Endothelial cell of umbilical vein (primary cell): ENCODE measurements at regions not wholly inside any gene's neighbourhood (a gene's known extent, or its start where the extent isn't known, plus 50 kb on each side); places are given as distances from the start of the nearest gene placed in this dataset.
"Not testable (repeated sequence)": the region's sequence is repeated elsewhere in the genome, so short reads cannot be mapped to it uniquely, and the experiment has no call there.

Source experiments
- BruUV-seq: library from RNA; stranded (reverse); fragments of 400-500 nt; replicated peaks from 2 replicates; lab custom pipeline; 2021; lab: Mats Ljungman, UMichigan
- CTCF ChIA-PET: fragments of 300-600, 350-600 bp; sonication (Branson Sonifier 250); formaldehyde crosslinking; loops from one replicate; lab custom pipeline; 2021; ENCODE audit warnings: antibody characterized with exemption, inconsistent platforms; lab: Charles Lee
- POLR2A ChIA-PET: fragments of 300-600, 350-600 bp; sonication (Branson Sonifier 250); formaldehyde crosslinking; loops from one replicate; lab custom pipeline; 2021; ENCODE audit warnings: antibody characterized with exemption, inconsistent platforms; lab: Charles Lee
- DNase-seq: peaks from one replicate; pipeline ENCODE4 v3.0.0-alpha.2; 2011; ENCODE audit warnings: low read depth, low spot score
- FAIRE-seq: peaks from 2 replicates; lab custom pipeline; 2011; peaks lifted over from hg19 to GRCh38; lab: Jason Lieb, UNC
- H2AFZ ChIP-seq: 2 replicates; pipeline ENCODE4 v1.6.0; 2012; ENCODE audit warnings: low read depth, low read length, control low read depth, inconsistent platforms
- H3K27ac ChIP-seq: 2 replicates; pipeline ENCODE4 v1.5.1; 2011; ENCODE audit warnings: low read depth, mild to moderate bottlenecking, control low read depth, low read length, moderate library complexity; ENCODE audit not compliant: insufficient read depth
- H3K27me3 ChIP-seq, 2 experiments: 2 replicates each; pipeline versions ENCODE4 v1.6.0 to v1.6.1; 2011; ENCODE audit warnings: low read length in 2 of 2, mixed read lengths in 1 of 2; ENCODE audit not compliant: control insufficient read depth in 2 of 2, insufficient read depth in 2 of 2
- H3K36me3 ChIP-seq, 2 experiments: 2 replicates in 1 of 2; 3 replicates in 1 of 2; pipeline ENCODE4 v1.5.1; 2011; ENCODE audit warnings: low read length in 2 of 2, mild to moderate bottlenecking in 1 of 2, moderate library complexity in 1 of 2; ENCODE audit not compliant: control insufficient read depth in 2 of 2, insufficient read depth in 2 of 2; ENCODE audit errors: extremely low read depth in 1 of 2
- H3K4me1 ChIP-seq: 3 replicates; pipeline ENCODE4 v1.5.1; 2011; ENCODE audit warnings: mild to moderate bottlenecking, low read length; ENCODE audit not compliant: control insufficient read depth, insufficient read depth; ENCODE audit errors: extremely low read depth
- H3K4me2 ChIP-seq: 2 replicates; pipeline ENCODE4 v1.6.1; 2011; ENCODE audit warnings: low read length, control low read depth, mixed read lengths; ENCODE audit not compliant: insufficient read depth
- H3K4me3 ChIP-seq, 3 experiments: fragments of 200-600 bp in 1 of 3; sonication (generic), shearing (Covaris generic) in 1 of 3; replicated peaks in 1 of 3; 2 replicates each; pipeline ENCODE4 v1.5.1; 2011 to 2016; ENCODE audit warnings: control low read depth in 3 of 3, low read length in 3 of 3, mild to moderate bottlenecking in 2 of 3, inconsistent platforms in 1 of 3, low read depth in 1 of 3, moderate library complexity in 1 of 3; ENCODE audit not compliant: insufficient read depth in 1 of 3
- H3K79me2 ChIP-seq: 2 replicates; pipeline ENCODE4 v1.6.0; 2012; ENCODE audit warnings: low read length, inconsistent platforms; ENCODE audit not compliant: control insufficient read depth, insufficient read depth
- H3K9ac ChIP-seq: replicated peaks from 2 replicates; pipeline ENCODE3; 2011; ENCODE audit warnings: low read length, control low read depth; ENCODE audit not compliant: insufficient read depth; ENCODE audit errors: extremely low read depth
- H3K9me1 ChIP-seq: replicated peaks from 3 replicates; pipeline ENCODE4 v1.6.0; 2011; ENCODE audit warnings: mild to moderate bottlenecking, low read length; ENCODE audit not compliant: control insufficient read depth, insufficient read depth; ENCODE audit errors: extremely low read depth
- H3K9me3 ChIP-seq: replicated peaks from 2 replicates; pipeline ENCODE4 v1.5.1; 2012; ENCODE audit warnings: low read length, inconsistent platforms; ENCODE audit not compliant: control insufficient read depth, insufficient read depth
- H4K20me1 ChIP-seq: replicated peaks from 2 replicates; pipeline ENCODE3; 2011; ENCODE audit warnings: mild to moderate bottlenecking, low read length; ENCODE audit not compliant: control insufficient read depth, insufficient read depth; ENCODE audit errors: extremely low read depth
- dilution Hi-C: fragments of 300-500 bp; cut with MboI; formaldehyde crosslinking; loops from one replicate; pipeline ENCODE4 v1.15.0; 2019; ENCODE audit warnings: low sequenced_read_pairs; ENCODE audit not compliant: extremely low pct_ligation_motif_present
- intact Hi-C: fragments of 100-400 bp; cut with micrococcal nuclease; formaldehyde crosslinking; loops from one replicate; pipeline ENCODE4 v1.10.0; 2022

DNA sequence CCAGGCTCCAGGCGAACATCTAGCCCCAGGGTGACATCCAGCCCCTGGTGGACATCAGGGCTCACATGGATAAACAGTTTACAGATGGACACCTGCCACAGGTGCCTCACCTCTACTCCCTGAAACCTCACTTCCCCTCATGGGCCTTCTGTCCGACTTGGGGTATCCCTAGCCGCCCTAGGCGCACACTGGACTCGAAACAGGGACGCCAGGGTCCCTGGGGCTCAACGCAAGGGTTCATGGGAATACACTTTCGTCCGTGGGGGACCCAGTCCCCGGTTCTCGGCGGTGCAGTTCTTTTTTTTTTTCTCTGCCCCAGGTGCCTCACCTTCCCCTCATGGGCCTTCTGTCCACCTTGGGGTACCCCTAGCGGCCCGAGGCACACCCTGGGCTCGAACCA lies 194.2 kb downstream of the POTEG start:
- dilution Hi-C loops, H3K4me2 ChIP-seq, POLR2A ChIA-PET, H4K20me1 ChIP-seq, H3K36me3 ChIP-seq, H2AFZ ChIP-seq, H3K4me3 ChIP-seq, BruUV-seq, CTCF ChIA-PET, H3K27ac ChIP-seq, H3K9ac ChIP-seq, intact Hi-C loops, H3K9me1 ChIP-seq, H3K27me3 ChIP-seq, H3K4me1 ChIP-seq, FAIRE-seq, H3K79me2 ChIP-seq, H3K9me3 ChIP-seq, DNase-seq: not testable (repeated sequence)

DNA sequence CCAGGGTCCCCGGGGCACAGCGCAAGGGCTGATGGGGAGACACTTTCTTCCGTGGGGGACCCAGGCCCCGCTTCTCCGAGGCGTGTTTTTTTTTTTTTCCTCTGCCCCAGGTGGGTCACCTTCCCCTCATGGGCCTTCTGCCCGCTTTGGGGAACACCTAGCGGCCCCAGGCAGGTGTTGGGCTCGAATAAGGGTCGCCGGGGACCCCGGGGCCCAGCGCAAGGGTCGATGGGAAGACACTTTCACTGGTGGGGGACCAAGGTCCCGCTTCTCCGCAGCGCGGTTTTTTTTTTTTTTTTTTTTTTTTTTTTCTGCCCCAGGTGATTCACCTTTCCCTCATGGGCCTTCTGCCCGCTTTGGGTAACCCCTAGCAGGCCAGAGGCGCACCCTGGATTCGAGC lies 193.8 kb downstream of the POTEG start:
- H3K4me3 ChIP-seq, H2AFZ ChIP-seq, H3K4me1 ChIP-seq, H3K4me2 ChIP-seq, intact Hi-C loops, H3K36me3 ChIP-seq, H3K9me3 ChIP-seq, H3K79me2 ChIP-seq, FAIRE-seq, POLR2A ChIA-PET, H3K9ac ChIP-seq, H3K9me1 ChIP-seq, H3K27ac ChIP-seq, H3K27me3 ChIP-seq, DNase-seq, dilution Hi-C loops, BruUV-seq, CTCF ChIA-PET, H4K20me1 ChIP-seq: not testable (repeated sequence)

DNA sequence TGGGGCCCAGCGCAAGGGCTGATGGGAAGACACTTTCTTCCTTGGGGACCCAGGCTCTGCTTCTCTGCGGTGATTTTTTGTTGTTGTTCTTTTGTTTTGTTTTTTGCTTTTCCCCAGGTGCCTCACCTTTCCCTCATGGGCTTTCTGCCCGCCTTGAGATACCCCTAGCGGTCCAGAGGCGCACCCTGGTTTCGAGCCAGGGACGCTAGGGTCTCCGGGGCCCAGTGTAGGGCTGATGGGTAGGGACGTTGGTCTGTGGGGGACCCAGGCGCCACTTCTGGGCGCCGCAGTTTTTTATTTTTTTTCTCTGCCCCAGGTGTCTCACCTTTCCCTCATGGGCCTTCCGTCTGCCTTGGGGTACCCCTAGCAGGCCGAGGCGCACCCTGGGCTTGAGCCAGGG lies 192.7 kb downstream of the POTEG start:
- H3K9ac ChIP-seq, H3K36me3 ChIP-seq, H2AFZ ChIP-seq, DNase-seq, FAIRE-seq, H3K27ac ChIP-seq, H3K4me3 ChIP-seq, H3K9me1 ChIP-seq, H3K4me2 ChIP-seq, dilution Hi-C loops, POLR2A ChIA-PET, H3K9me3 ChIP-seq, H3K4me1 ChIP-seq, H3K27me3 ChIP-seq, BruUV-seq, CTCF ChIA-PET, H4K20me1 ChIP-seq, intact Hi-C loops, H3K79me2 ChIP-seq: not testable (repeated sequence)

DNA sequence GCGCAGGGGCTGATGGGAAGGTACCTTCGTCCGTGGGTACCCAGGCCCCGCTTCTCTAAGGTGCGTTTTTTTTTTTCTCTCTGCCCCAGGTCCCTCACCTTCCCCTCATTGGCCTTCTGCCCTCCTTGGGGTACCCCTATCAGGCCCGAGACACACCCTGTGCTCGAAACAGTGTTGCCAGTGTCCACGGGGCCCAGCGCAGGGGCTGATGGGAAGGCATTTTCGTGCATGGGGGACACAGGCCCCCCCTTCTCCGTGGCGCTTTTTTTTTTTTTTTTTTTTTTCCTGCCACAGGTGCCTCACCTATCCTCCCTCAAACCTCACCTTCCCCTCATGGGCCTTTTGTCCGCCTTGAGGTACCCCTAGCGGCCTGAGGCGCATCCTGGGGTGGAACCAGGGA lies 191.6 kb downstream of the POTEG start:
- FAIRE-seq, BruUV-seq, intact Hi-C loops, H3K9me1 ChIP-seq, POLR2A ChIA-PET, dilution Hi-C loops, H3K4me2 ChIP-seq, CTCF ChIA-PET, H3K27ac ChIP-seq, H4K20me1 ChIP-seq, H3K4me1 ChIP-seq, DNase-seq, H3K79me2 ChIP-seq, H2AFZ ChIP-seq, H3K36me3 ChIP-seq, H3K4me3 ChIP-seq, H3K27me3 ChIP-seq, H3K9me3 ChIP-seq, H3K9ac ChIP-seq: not testable (repeated sequence)
